TTC549 (cell line): ENCODE measurements at regions not wholly inside any gene's neighbourhood (a gene's known extent, or its start where the extent isn't known, plus 50 kb on each side); places are given as distances from the start of the nearest gene placed in this dataset.

Source experiments
- FAIRE-seq: peaks from 2 replicates; lab custom pipeline; 2012; peaks lifted over from hg19 to GRCh38; lab: Jason Lieb, UNC

- FAIRE-seq, result no peak
Measured at GRCh38 chr16:86808863-86809444, 230.6 kb downstream of the FOXL1 start.

GRCh38 chr16:86809458-86809955 lies 231.2 kb downstream of the FOXL1 start:
- FAIRE-seq, result no peak

GRCh38 chr16:86810062-86810461 lies 231.7 kb downstream of the FOXL1 start:
- FAIRE-seq, result no peak

GRCh38 chr16:86812363-86812970 lies 234.1 kb downstream of the FOXL1 start:
- no peak for FAIRE-seq

GRCh38 chr16:86814256-86814655 lies 235.9 kb downstream of the FOXL1 start:
- no peak for FAIRE-seq

- no peak for FAIRE-seq
Measured at GRCh38 chr16:86816930-86817625, 238.7 kb downstream of the FOXL1 start.

GRCh38 chr16:86818671-86819532 lies 240.6 kb downstream of the FOXL1 start:
- no peak for FAIRE-seq

- FAIRE-seq, result no peak
Measured at GRCh38 chr16:86819533-86819892, 241.2 kb downstream of the FOXL1 start.

GRCh38 chr16:86821895-86822294 lies 243.5 kb downstream of the FOXL1 start:
- FAIRE-seq, result no peak

- FAIRE-seq, result no peak
Measured at GRCh38 chr16:86823125-86823524, 244.8 kb downstream of the FOXL1 start.

GRCh38 chr16:86823888-86824671 lies 245.7 kb downstream of the FOXL1 start:
- no peak for FAIRE-seq

- FAIRE-seq, result no peak
Measured at GRCh38 chr16:86824751-86825296, 246.5 kb downstream of the FOXL1 start.

- no peak for FAIRE-seq
Measured at GRCh38 chr16:86825631-86826030, 247.3 kb downstream of the FOXL1 start.

GRCh38 chr16:86826941-86827340 lies 248.6 kb downstream of the FOXL1 start:
- no peak for FAIRE-seq

- FAIRE-seq, result no peak
Measured at GRCh38 chr16:86827521-86827920, 249.2 kb downstream of the FOXL1 start.

GRCh38 chr16:86828202-86828601 lies 249.9 kb downstream of the FOXL1 start:
- no peak for FAIRE-seq

- FAIRE-seq, result no peak
Measured at GRCh38 chr16:86828653-86829052, 250.3 kb downstream of the FOXL1 start.

- FAIRE-seq, result no peak
Measured at GRCh38 chr16:86831366-86831765, 253.0 kb downstream of the FOXL1 start.

- FAIRE-seq, result no peak
Measured at GRCh38 chr16:86833136-86833535, 254.8 kb downstream of the FOXL1 start.

- no peak for FAIRE-seq
Measured at GRCh38 chr16:86834451-86835035, 256.2 kb downstream of the FOXL1 start.

- FAIRE-seq, result no peak
Measured at GRCh38 chr16:86835982-86836381, 257.6 kb downstream of the FOXL1 start.
